ENCODE measurements at regions not wholly inside any gene's neighbourhood (a gene's known extent, or its start where the extent isn't known, plus 50 kb on each side); places are given as distances from the start of the nearest gene placed in this dataset.
A peak's percentile ranks its signal among the peaks of the same experiment; 100 is the strongest.

- Mint-ChIP-seq H3K36me3 (ENCODE audit: insufficient read depth in 1 of 3, low read depth in 3 of 3) (no peaks in the 10 kb centered on the region; a peak in 1 of 7 replicates), H3K9me3 (no peaks in the 10 kb centered on the region), H3K27me3 (ENCODE audit: low read depth) (no peaks in the 10 kb centered on the region)
Observed at GRCh38 chr6:54481091-54481490, 172.8 kb downstream of the TINAG start.

More at GRCh38 chr6:54481091-54481490, 172.8 kb downstream of the TINAG start:
- Histone ChIP-seq H4K20me1 (ENCODE audit: control insufficient read depth, insufficient read depth, insufficient read length) (no peaks in the 10 kb centered on the region), H3K9me3 (ENCODE audit: control insufficient read depth, low read depth, low read length) (no peaks in the 10 kb centered on the region), H2BK20ac (ENCODE audit: low read depth, low read length, poor library complexity, severe bottlenecking) (no peak overlapping the region), H3K79me1 (ENCODE audit: insufficient read depth, low read depth, low read length, poor library complexity, severe bottlenecking) (no peaks in the 10 kb centered on the region), H2AK5ac (ENCODE audit: insufficient read length, low read length) (no peak overlapping the region), H3K27me3 (ENCODE audit: insufficient read depth, low read length) (no peaks in the 10 kb centered on the region), H3K79me2 (ENCODE audit: insufficient read depth, low read length) (no peaks in the 10 kb centered on the region), H4K5ac (ENCODE audit: insufficient read length, low read depth, low read length) (no peak overlapping the region), H3K18ac (ENCODE audit: insufficient read length, low read depth, low read length) (no peak overlapping the region), H3K4ac (ENCODE audit: low read depth, low read length) (no peak overlapping the region), H2BK120ac (ENCODE audit: low read depth, low read length, poor library complexity, severe bottlenecking) (no peak overlapping the region), H3K23me2 (ENCODE audit: insufficient read length, low read depth, low read length, poor library complexity, severe bottlenecking) (no peaks in the 10 kb centered on the region), H2BK5ac (ENCODE audit: insufficient read length, low read length) (no peak overlapping the region), H3K56ac (ENCODE audit: insufficient read length, low read depth, low read length) (no peak overlapping the region), H2BK15ac (ENCODE audit: low read depth, low read length) (0 out of 2 replicates have a peak overlapping the region, but pooled peaks have one; percentile 24), H4K8ac (replicated peaks; ENCODE audit: insufficient read length, low read depth, low read length) (no peak overlapping the region), H3K27ac (ENCODE audit: insufficient read length, low read depth, low read length) (no peak overlapping the region), H3K23ac (ENCODE audit: insufficient read length, low read depth, low read length) (no peak overlapping the region), H4K91ac (ENCODE audit: insufficient read length, low read depth, low read length) (no peak overlapping the region), H3K9ac (ENCODE audit: extremely low read depth, insufficient read length, low read length) (no peak overlapping the region), H2AFZ (ENCODE audit: low read length) (no peak overlapping the region), H2BK12ac (ENCODE audit: insufficient read length, low read depth, low read length) (no peak overlapping the region), H3K14ac (ENCODE audit: insufficient read depth, low read length) (no peak overlapping the region), H3T11ph (ENCODE audit: low read length) (no peak overlapping the region), H3K4me2 (ENCODE audit: insufficient read depth, insufficient read length, low read length) (no peak overlapping the region), H3K4me1 (ENCODE audit: insufficient read depth, low read length) (no peaks in the 10 kb centered on the region)
- WGBS (ENCODE audit: extremely low coverage, insufficient read length, low lambda C conversion rate), result no CpG with 5 or more reads among the region's 4 CpGs
- TF ChIP-seq CTCF (conservative IDR thresholded peaks at IDR 0.05), result no peak
- no peak for DNase-seq
- Mint-ChIP-seq H3K4me3 (no peak overlapping the region), H3K27ac (no peak overlapping the region), H3K4me1 (no peaks in the 10 kb centered on the region)

Data from H9 (cell line).